Activated gamma-delta T cell treated with anti-CD3 and anti-CD28 coated beads, Interleukin-2, amount 50 U/mL, for 16 hours (primary cell): ENCODE measurements at regions not wholly inside any gene's neighbourhood (a gene's known extent, or its start where the extent isn't known, plus 50 kb on each side); places are given as distances from the start of the nearest gene placed in this dataset.

ENCODE experiments used
- DNase-seq: peaks from one replicate; pipeline ENCODE4 v3.0.0-alpha.2; 2020; ENCODE audit warnings: low read depth

DNA sequence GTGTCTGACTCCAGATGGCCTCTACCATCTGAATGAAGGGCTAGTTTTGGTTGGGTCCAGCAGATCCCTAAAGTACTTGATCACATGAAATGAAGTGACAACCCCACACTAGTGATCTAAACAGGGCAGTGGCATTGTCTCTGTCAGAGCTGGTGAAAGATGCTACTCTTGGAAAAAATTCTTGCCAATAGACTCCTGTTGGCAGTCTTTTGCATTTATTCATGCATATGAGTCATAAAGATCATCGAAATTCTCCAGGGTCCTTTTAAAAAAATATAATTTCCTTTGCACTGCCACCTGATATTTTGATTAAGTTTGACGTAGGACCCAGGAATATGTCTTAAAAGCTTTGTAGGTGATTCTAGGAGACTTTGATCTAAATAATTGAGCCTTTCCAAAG, 135.1 kb upstream of the ELL2 start:
- DNase-seq: no peak

DNA sequence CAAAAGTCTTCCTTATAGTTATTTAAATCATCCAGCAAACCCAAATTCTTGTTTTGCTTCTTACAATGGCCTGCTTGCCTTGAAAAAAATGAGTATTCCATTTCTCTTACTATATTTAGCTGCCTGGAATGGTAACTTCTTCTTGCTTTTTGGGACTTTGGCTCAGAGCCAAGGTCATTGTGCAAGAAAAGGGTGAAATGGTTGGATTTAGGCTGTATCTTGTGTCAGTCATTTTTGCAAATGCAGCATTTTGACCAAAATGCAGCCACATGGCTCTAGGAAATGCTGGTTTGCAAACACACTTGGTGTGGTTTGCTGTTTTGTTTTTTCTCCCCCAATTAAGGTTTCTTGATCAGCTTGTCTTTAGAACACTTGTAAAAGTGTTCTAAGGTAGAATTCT, 133.3 kb upstream of the ELL2 start:
- DNase-seq: no peak

DNA sequence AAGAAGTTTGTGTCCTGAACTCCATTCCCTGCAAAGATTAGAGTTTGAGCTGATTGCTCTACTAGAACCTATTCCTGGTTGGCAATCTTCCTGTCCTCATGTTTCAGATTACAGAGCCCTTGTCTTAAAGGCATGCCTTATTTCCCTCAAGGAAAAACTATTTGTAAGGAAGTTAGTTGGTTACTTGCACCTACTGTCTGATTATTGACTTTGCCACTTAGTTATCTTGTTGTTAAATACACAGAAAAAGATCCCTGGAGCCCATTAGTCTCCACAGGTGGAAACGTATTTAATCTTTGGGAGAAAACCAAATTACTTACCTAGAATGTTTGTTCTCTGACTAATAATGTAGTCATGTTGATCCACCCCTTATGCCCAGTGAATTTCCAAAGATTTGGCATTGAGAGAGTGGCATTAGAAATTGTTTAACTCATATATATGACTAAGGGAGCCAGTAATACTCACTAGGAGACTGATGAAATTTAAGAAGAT, 132.3 kb upstream of the ELL2 start:
- DNase-seq: no peak

DNA sequence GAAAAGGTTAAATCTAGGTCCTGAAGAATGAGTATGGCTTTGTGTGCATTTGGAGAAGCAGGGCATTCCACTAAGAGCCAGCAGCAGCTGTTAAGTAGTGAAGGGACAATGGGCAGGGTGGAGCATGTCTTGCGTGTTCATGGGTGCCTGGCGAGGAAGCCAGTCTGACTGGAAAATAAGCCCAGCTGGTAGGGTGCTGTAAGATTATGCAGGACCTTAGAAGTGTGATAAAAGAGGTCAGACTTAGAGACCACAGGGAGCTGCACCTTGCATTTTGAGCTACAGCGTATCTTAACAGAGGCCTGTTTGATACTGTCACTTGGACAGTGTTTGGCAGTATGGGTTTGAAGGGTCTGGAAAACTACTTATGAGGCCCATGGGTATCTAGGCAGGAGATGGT, 131.7 kb upstream of the ELL2 start:
- no peak for DNase-seq

DNA sequence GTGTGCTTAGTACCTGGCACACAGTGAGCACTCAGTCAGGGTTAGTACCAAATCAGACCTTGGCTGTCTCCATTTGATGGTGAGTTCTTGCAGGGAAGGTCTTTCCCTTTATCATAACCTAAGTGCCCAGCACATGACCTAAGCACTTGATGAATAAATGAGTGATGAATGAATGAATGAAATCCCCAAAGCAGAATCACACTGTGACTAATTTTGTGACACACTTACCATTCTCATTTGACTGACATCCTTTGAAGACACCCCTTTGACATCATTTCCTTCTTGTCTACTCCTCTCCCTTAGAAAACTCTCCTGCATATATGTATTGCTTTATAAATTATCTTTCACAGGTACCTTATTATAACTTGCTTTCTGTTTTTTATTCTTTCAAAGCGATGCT, 130.2 kb upstream of the ELL2 start:
- no peak for DNase-seq

DNA sequence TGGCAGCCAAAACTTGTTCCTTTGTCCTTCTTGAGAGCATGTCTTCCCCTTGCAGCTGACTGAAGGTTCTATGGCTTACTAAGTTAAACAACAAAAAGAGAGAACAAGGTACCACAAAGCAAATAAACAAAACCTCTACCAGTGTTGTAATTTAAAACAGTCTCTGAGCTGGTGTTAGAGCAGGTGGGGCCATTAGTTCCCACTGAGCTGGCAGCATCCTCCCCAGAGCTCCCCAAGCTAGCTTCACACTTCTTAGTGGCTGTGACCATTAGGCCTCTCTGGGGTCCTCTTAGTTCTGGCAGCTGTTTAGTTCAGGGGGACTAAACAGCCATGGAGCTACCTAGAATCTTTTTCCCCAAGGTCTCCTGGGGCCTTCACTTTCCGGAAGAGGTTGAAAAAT, 128.6 kb upstream of the ELL2 start:
- no peak for DNase-seq

DNA sequence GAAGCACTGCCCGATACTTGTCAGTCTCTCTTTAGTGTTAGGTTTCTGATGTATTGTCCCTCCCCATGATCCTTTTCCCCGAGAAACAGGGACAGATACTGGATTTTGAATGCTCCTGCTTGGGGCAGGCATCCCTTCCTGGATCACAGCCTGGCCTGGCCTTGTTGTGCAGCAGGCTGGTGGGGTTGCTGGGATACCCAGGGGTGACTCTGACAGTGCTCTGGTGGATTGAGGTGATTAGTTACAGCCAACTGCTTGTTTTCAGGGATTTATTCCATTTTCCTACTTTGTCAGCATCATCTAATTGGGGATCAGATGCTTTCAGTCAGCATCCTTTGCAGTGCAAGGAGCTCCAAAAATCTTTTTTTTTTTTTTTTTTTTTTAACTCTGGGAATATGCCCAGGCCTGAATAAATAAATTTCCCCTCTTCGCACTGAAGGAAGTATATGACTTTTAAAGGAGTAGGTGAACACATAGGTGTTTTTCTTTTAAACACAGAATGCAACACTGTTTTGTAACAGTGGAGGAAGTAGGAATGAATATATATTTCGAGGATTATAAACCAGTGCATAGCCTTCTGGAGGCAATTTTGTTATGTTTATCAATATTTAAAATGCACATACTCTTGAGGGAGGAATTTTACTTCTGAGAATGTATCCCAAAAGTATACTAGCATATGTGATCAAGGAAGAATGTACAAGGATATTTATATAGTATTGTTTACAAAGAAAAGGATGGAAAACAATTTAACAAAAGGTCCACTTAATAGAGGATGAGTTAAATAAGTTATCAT, 127.3 kb upstream of the ELL2 start:
- no peak for DNase-seq

DNA sequence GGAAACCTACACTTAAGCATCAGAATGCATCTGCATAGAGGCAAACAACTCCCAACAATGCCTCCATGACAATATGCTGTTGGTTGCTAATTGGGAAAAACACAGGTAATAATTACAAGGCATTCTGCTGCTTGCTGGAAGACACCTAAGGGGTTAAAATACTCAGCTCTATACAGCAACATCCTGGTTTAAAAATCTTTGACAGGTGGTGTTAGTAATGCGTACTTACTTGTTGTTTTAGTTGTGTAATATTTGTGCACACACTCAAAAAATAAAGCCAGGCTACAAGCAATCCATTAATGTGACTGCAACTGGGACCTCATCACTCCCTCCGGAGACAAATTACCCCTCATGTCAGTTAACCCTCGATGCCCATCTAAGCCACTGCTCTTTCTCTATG, 126.3 kb upstream of the ELL2 start:
- no peak for DNase-seq

DNA sequence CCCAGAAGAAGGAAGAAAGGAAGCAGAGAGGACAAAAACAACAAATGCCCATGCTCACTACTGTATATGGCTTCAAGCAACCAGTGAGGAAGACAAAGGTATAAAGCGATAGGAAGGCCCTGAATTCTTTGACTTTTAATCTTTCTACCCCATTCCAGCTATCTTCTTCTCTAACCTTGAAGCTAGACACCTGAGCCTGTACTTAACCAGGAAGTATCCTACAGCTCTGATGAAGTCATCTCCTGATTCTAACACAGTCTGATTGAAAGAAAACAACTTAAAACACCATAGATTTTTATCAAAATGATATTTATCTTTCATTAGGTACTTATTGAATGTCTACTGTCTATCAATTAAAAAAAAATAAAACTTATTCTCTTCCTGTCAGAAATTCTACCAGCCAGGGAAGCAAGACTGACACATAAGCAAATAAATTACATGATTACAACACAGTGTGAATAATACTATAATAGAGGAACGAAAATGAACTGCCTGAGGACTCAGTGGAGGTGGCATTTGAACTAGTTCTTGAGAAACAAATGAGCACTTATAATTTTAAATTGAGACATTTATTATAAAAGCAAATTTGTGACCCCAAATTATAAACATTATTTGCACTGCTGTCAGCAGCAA, 123.3 kb upstream of the ELL2 start:
- DNase-seq: no peak

DNA sequence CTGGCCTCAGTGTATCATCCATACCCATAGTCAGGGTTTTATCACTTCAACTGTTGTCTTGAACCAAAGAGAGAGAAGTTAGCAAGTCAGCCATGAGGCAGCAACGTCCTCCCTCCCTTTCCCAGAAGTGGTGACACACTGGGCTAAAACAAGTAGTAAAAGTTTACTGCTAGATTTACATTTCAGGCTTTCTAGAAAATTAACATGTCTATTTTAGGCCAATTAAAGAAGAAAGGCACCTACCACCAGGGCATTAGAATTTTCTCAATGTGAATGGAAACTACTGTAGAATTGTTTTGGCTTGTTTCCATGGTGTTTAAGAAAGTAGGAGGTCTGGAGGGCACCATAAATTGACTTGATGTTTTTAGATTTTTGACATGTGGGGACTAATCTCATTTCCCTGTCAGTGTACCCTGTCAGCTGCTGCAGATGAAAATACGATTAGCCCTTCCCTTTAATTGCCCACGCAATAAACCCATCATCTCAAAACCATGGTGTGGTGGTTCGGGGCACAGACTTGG, 121.8 kb upstream of the ELL2 start:
- DNase-seq: no peak

DNA sequence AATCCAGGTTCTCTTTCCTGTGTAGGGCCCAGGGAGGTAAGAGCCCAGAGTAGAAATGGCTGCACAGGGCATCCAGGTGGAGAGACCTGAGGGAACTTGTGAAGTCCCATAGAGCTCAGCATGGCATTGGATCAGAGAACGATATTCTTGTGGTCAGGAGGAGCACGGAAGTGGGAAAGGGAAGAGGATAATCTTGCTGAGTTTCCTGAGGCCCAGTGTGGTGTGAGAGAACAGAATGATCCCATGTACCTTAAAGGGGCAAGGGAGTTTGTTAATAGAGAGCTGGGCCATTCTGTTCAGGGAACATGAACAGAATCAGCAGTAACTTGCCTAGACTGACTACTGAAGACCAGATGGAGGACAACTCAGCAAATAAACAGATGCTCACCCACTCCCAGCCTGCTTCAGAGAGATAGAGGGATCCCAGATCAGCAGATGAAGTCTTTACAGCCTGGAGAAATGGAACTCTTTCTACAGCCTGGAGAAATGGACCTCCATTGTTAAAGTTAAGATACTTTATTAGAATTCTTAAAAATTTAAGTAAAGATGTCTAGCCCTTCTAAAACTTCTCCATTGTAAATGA, 119.7 kb upstream of the ELL2 start:
- no peak for DNase-seq

DNA sequence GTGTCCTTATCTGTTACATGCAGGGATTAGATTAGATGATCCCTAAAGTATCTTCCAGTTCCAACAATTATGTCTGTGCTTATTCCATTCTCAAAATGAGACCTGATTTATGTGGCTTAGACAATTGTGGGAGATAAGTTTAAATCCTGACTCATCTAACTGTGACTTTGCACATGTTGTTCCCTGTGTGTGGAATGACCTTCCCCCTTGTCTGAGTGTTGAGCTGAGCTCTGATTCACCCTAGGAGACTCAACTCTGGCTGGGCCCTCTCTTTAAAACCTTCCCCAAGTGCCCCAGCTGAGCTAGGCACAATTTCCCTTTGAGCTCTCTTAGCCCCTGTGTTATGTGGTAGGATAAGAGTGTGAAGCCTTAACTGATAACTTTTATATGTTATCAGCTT, 118.9 kb upstream of the ELL2 start:
- no peak for DNase-seq

DNA sequence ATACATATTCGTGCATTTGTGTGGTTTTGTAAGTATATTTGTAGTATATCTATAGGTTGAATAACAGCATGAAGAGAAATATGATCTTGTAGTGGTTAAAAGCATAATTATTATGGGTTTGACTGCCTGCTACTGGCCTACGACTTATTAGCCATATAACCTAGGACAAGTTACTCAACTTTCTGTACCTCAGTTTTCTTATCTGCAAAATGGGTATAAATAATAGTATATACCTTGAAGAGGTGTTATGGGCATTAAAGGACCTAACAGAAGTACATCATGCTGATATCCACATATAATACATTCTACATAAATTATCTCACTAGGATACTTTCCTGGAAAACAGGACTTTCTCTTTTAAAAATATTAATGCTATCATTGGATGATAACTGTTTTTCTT, 118.3 kb upstream of the ELL2 start:
- no peak for DNase-seq

DNA sequence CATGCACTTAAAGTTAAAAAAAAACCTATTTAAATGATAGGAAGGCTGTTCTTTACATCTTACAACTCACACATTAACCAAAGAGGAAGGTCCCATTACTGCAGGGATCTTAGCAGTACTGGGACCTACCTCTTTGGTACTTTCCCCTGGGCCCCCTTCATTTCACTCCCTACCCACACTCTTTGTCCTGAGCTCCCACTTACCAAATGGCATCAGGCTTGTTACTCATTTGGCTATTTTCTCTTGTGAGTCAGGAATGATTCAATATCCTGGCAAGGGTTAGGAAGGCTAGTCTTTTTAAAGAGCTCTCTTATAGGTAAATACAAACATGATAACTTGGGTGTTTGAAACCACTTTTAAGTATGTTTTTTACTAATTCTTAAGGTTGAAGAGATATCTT, 117.4 kb upstream of the ELL2 start:
- no peak for DNase-seq

DNA sequence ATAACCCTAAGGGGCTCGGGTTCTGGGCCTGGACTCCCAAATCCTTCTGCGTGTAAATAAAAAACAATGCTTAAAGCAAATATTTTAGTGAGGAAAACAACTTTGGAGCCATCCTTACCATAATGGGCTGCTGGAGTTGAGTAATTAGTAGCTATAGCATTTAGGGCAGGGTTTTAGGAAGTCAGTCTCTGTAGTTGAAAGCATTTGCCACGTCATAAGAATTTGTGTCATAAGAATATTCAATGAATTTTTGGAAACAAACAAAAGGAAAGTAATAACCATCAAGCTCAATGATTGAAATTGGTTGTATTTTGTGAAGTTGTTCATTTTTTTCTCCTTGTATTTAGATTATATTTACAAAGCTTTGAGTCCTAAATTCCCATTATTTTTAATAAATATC, 114.8 kb upstream of the ELL2 start:
- DNase-seq: no peak

DNA sequence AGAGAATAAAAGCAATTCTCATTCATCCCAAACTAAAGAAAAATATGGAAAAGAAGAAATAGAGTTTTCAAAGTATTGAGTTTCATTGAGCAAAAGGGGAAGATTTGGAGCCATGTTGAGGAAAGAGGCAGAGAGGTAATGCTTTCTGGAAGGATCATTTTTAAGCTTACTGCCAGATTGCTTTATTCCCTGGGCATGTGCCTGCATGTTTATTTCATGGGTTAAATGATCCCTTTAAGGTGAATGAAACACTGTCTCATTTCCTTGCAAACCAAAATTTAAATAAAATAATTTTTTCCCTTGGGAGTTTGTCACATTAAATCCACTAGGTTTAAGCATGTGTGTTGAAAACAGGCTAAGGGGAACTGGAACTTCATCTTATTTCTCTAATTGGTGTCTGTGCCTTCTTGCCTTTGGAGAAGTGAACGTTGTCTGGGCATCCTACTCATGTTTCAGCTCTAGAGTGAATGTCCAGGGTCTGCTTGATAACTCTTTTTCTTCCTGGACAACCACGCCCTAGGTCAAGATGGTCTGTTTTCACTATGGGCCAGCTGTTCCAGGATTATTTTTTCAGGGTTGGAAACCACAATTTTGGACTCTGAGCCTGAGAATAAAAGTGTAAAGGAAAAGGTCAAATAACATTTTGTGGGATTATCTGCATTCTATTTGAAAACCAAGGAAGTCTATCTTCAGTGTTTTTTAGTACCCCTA, 114.1 kb upstream of the ELL2 start:
- no peak for DNase-seq

DNA sequence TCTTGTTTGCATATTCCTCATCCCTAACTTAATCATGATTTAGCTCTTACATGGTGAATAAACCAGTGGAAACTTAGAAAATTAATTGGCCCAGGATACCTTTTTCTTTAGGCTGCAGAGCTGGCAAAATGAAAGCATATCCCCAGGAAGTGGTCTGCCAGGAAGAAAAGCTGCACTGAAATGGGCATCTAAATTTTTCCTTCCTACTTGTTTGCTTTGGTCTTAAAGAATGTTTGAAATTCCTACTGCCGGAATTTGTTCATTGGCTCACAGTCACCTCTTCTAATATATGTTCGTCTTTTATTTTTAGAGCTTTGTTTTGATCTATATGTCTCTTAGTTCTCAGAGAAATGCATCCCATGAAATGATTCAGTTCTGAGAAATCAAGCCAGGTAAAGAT, 113.2 kb upstream of the ELL2 start:
- no peak for DNase-seq

DNA sequence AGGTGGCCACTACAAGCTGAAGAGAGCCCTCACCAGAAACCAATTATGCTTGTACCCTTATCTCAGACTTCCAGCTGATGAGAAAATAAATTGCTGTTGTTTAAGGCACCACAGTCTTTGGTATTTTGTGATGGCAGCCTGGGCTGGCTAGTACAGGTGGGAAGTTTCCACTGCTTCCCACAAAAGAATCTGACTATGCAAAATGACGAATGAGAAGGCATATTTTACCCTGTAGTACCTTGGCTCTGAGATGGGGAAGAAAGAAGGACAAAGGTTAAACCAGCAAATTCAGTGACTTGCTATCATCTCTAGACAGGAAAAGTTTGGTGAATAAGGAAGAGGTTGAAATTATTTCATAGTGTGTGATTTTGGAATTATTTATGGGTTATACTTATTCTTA, 112.8 kb upstream of the ELL2 start:
- no peak for DNase-seq

DNA sequence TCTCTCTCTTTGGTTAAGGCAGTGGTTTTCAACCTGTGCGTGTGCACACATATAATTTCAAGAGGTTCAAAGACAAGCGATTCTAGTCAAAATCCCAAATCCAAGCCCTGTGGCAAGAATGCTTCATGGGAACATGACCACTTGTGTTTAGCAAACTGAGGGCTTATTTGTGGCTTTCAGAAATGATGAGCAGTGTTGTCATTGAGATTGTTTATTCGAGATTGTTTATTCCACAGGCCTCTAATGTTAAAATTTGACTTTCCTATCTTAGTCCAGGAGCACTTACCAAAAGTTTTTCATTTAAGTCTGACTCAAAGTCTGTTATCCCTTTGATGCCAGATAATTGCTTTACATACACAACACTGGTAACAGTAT, 111.1 kb upstream of the ELL2 start:
- DNase-seq: no peak

DNA sequence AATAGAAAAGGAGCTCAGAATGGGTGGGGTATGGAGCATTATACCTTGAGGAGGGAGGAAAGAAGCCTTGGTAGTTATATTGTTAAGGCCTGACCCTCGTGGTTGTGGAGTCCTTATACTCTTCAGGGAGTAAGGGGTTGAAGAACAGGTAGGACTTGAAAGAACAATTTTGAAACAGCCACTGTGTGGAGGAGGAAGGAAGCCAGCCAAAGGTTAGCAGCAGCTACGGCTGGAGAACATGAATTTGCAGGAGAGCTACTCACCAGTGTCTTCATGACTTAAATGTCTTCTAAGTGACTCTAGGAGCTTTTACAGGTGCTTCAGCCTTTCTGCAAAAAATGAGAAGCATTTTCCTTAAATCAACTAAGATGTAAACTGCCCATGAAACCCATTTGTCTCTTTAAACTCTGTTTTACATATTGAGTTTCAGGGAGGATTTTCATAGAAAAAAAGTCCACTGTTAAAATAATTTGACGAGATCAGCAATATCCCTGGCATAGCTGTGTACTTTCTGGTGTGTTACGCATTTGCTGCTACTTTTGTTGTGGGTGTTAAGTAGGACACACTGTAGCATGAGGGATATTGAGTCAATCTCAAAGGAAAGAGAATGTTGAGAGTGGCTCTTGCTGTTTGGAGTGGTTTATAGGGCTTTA, 110.6 kb upstream of the ELL2 start:
- no peak for DNase-seq

DNA sequence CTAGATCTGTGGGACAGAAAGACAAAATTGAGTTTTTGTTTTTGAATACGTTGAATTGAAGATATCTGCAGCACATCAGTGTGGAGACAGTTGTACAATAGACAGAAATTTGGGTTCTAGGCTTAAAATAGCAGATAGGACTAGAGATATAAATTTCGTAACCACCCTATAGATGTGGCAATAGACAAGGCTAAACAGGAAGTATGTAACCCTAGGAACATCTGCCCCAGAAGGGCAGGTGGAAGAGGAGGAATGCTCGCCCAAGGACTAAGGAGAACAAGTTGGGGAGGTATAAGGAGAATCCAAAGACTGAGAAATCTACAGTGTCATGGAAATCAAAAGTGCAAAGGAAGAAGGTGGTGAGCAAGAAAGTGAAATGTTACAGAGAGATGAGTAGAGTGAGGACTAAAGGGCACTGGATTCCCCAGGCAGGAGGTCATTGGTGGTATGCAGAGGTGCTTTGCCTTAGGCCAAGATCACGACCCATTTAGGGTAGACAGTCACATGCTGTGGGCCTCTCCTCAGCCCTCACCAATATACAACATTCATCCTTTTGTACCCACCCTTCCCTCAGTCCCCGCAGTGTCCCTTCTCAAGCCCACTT, 109.1 kb upstream of the ELL2 start:
- DNase-seq: no peak
